ENCODE measurements at regions not wholly inside any gene's neighbourhood (a gene's known extent, or its start where the extent isn't known, plus 50 kb on each side); places are given as distances from the start of the nearest gene placed in this dataset.

GRCh38 chr5:162466011-162466410 lies 398.4 kb downstream of the GABRG2 start:
- DNase-seq, result no peak
- intact Hi-C loops (cut with micrococcal nuclease), result no loop called here

GRCh38 chr5:162473041-162473714 lies 405.6 kb downstream of the GABRG2 start:
- ATAC-seq (no peak), DNase-seq (no peak)
- intact Hi-C loops (cut with micrococcal nuclease), result no loop called here

More at GRCh38 chr5:162466011-162466410, 398.4 kb downstream of the GABRG2 start:
- no peak for ATAC-seq

- no peak for DNase-seq
- intact Hi-C loops (cut with micrococcal nuclease), result no loop called here
- no peak for ATAC-seq
These were observed 406.7 kb downstream of the GABRG2 start for GRCh38 chr5:162474239-162474638.

- intact Hi-C loops (cut with micrococcal nuclease), result no loop called here
- no peak for ATAC-seq
These were observed 416.5 kb downstream of the GABRG2 start for GRCh38 chr5:162484095-162484494.

GRCh38 chr5:162484986-162485385 lies 417.4 kb downstream of the GABRG2 start:
- ATAC-seq (no peak), DNase-seq (no peak)
- intact Hi-C loops (cut with micrococcal nuclease), result no loop called here

More at GRCh38 chr5:162484095-162484494, 416.5 kb downstream of the GABRG2 start:
- no peak for DNase-seq

GRCh38 chr5:162485666-162486292 lies 418.2 kb downstream of the GABRG2 start:
- intact Hi-C loops (cut with micrococcal nuclease), result no loop called here
- peak; percentile 13 for DNase-seq
- no peak for ATAC-seq

GRCh38 chr5:162487528-162488525 lies 420.3 kb downstream of the GABRG2 start:
- intact Hi-C loops (cut with micrococcal nuclease), result no loop called here
- ATAC-seq (no peak), DNase-seq (no peak)

- intact Hi-C loops (cut with micrococcal nuclease), result no loop called here
- no peak for DNase-seq
- ATAC-seq, result no peak
These were observed 428.7 kb downstream of the GABRG2 start for GRCh38 chr5:162496100-162496808.

- ATAC-seq (no peak), DNase-seq (no peak)
- intact Hi-C loops (cut with micrococcal nuclease), result no loop called here
These were observed 429.9 kb downstream of the GABRG2 start for GRCh38 chr5:162497455-162497854.

GRCh38 chr5:162502780-162503179 lies 435.2 kb downstream of the GABRG2 start:
- intact Hi-C loops (cut with micrococcal nuclease), result no loop called here
- DNase-seq (no peak), ATAC-seq (no peak)

- intact Hi-C loops (cut with micrococcal nuclease), result no loop called here
- ATAC-seq (no peak), DNase-seq (no peak)
These were observed 436.2 kb downstream of the GABRG2 start for GRCh38 chr5:162503796-162504195.

- intact Hi-C loops (cut with micrococcal nuclease), result no loop called here
- no peak for ATAC-seq
- no peak for DNase-seq
These were observed 445.5 kb downstream of the GABRG2 start for GRCh38 chr5:162512935-162513565.

GRCh38 chr5:162514116-162514515 lies 446.5 kb downstream of the GABRG2 start:
- no peak for ATAC-seq
- intact Hi-C loops (cut with micrococcal nuclease), result no loop called here

GRCh38 chr5:162520878-162521277 lies 453.3 kb downstream of the GABRG2 start:
- ATAC-seq (no peak), DNase-seq (no peak)
- intact Hi-C loops (cut with micrococcal nuclease), result no loop called here

More at GRCh38 chr5:162514116-162514515, 446.5 kb downstream of the GABRG2 start:
- DNase-seq, result no peak

- intact Hi-C loops (cut with micrococcal nuclease), result no loop called here
- DNase-seq (no peak), ATAC-seq (no peak)
These were observed 461.6 kb downstream of the GABRG2 start for GRCh38 chr5:162529209-162529608.

- ATAC-seq (no peak), DNase-seq (no peak)
- intact Hi-C loops (cut with micrococcal nuclease), result no loop called here
These were observed 462.3 kb downstream of the GABRG2 start for GRCh38 chr5:162529886-162530285.

- ATAC-seq (no peak), DNase-seq (no peak)
- intact Hi-C loops (cut with micrococcal nuclease), result no loop called here
These were observed 475.9 kb downstream of the GABRG2 start for GRCh38 chr5:162543437-162543836.

- ATAC-seq, result no peak
- intact Hi-C loops (cut with micrococcal nuclease), result no loop called here
- no peak for DNase-seq
These were observed 477.3 kb downstream of the GABRG2 start for GRCh38 chr5:162544905-162545304.

GRCh38 chr5:162550236-162550635 lies 482.7 kb downstream of the GABRG2 start:
- DNase-seq, result no peak
- no peak for ATAC-seq
- intact Hi-C loops (cut with micrococcal nuclease), result no loop called here

Measured in left ventricle myocardium superior (tissue), 1 donor.